22Rv1 (cell line): ENCODE measurements at regions not wholly inside any gene's neighbourhood (a gene's known extent, or its start where the extent isn't known, plus 50 kb on each side); places are given as distances from the start of the nearest gene placed in this dataset.

ENCODE experiments used
- H3K27ac ChIP-seq: fragments of 450-650 bp; 2 replicates; pipeline ENCODE4 v1.5.1; 2017
- CTCF ChIP-seq: fragments of 450-650 bp; IDR thresholded peaks from 2 replicates; pipeline ENCODE4 v1.5.1; 2017; ENCODE audit warnings: mild to moderate bottlenecking
- ZFX ChIP-seq: fragments of 450-650 bp; IDR thresholded peaks from 2 replicates; pipeline ENCODE4 v1.6.1; 2017; ENCODE audit warnings: antibody characterized with exemption, borderline replicate concordance

- no peak overlapping the region for H3K27ac ChIP-seq
- TF ChIP-seq ZFX (no peak), CTCF (no peak)
Measured at GRCh38 chr1:29385966-29386365, 149.6 kb downstream of the PTPRU start.

- H3K27ac ChIP-seq: no peak overlapping the region
- TF ChIP-seq CTCF (no peak), ZFX (no peak)
Measured at GRCh38 chr1:29384496-29385015, 148.2 kb downstream of the PTPRU start.

GRCh38 chr1:29383746-29384371 is 147.5 kb downstream of the PTPRU start:
- H3K27ac ChIP-seq: no peak overlapping the region

GRCh38 chr1:29382851-29383745 is 146.8 kb downstream of the PTPRU start:
- no peak overlapping the region for H3K27ac ChIP-seq
- TF ChIP-seq CTCF (no peak), ZFX (no peak)

More at GRCh38 chr1:29383746-29384371, 147.5 kb downstream of the PTPRU start:
- TF ChIP-seq ZFX (no peak), CTCF (no peak)

- TF ChIP-seq CTCF (no peak), ZFX (no peak)
- no peak overlapping the region for H3K27ac ChIP-seq
Measured at GRCh38 chr1:29381426-29381825, 145.1 kb downstream of the PTPRU start.

GRCh38 chr1:29380532-29380931 is 144.2 kb downstream of the PTPRU start:
- no peak overlapping the region for H3K27ac ChIP-seq
- TF ChIP-seq CTCF (no peak), ZFX (no peak)
